ENCODE measurements at regions not wholly inside any gene's neighbourhood (a gene's known extent, or its start where the extent isn't known, plus 50 kb on each side); places are given as distances from the start of the nearest gene placed in this dataset.

DNA sequence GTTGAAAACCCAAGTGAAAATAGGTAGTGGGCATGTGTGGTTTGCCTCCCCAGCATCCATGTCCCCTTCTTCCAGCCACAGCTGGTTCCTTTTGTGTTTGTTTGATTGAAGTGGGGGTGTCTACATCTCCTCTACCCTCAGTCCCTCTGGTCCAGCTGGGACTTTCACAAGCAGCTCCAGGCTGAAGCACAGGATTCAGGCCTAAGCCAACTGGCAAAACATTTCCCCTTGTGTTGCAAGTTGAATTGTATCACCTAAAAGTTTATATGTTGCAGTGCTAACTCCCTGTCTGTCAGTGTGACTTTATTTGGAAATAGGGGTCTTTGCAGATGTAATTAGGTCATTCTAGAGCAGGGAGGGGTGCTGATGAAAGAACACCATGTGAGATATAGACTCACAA lies 205.9 kb upstream of the ASIC2 start:
- H2BK5ac ChIP-seq (ENCODE audit: low read depth, low read length, poor library complexity, severe bottlenecking): no peak overlapping the region
- no peak overlapping the region for H4K8ac ChIP-seq (ENCODE audit: low read depth in 2 of 2, low read length in 2 of 2)
- ChIA-PET POLR2A (ENCODE audit: unreplicated experiment) (no interaction called here), CTCF (no interaction called here)
- no peaks in the 10 kb centered on the region for H3K27me3 ChIP-seq (ENCODE audit: control insufficient read depth, insufficient read depth, low read length)
- H3K9ac ChIP-seq (ENCODE audit: low read depth, low read length): no peak overlapping the region
- BruUV-seq (replicated peaks): no TSS peak
- H3K14ac ChIP-seq (replicated peaks; ENCODE audit: low read depth, low read length): no peak overlapping the region
- intact Hi-C loops (cut with micrococcal nuclease) (no loop called here), in situ Hi-C loops (cut with MboI; ENCODE audit: low sequenced_read_pairs) (no loop called here), dilution Hi-C loops (cut with HindIII; ENCODE audit: low sequenced_read_pairs, unreplicated experiment) (no loop called here)
- H3K4me1 ChIP-seq (ENCODE audit: control insufficient read depth, insufficient read depth, low read length): no peaks in the 10 kb centered on the region
- no peak overlapping the region for H3K4me2 ChIP-seq (ENCODE audit: low read depth, low read length)
- no peak overlapping the region for H2BK120ac ChIP-seq (ENCODE audit: low read depth, low read length)
- no peak overlapping the region for H3K4ac ChIP-seq (ENCODE audit: low read depth, low read length)
- H3K36me3 ChIP-seq (ENCODE audit: control insufficient read depth, insufficient read depth, low read length): no peaks in the 10 kb centered on the region
- H2BK20ac ChIP-seq (ENCODE audit: low read depth, low read length): no peak overlapping the region
- no peak overlapping the region for H2AFZ ChIP-seq (replicated peaks; ENCODE audit: low read length, poor library complexity)
- H2BK15ac ChIP-seq (ENCODE audit: low read depth, low read length): no peak overlapping the region
- no peak overlapping the region for H3K56ac ChIP-seq (ENCODE audit: extremely low read depth, insufficient read depth, low read length)
- no peaks in the 10 kb centered on the region for H3K9me1 ChIP-seq (ENCODE audit: insufficient read depth, low read length)
- no peak for ATAC-seq (ENCODE audit: low read depth)
- H3K9me3 ChIP-seq (ENCODE audit: control insufficient read depth, insufficient read depth, low read length): no peaks in the 10 kb centered on the region; the same call in 1 of the 2 replicates
- no peak overlapping the region for H3K27ac ChIP-seq (ENCODE audit: insufficient read depth, low read length)
- TF ChIP-seq CHD1 (IDR thresholded peaks at IDR 0.05; ENCODE audit: low read depth, low read length) (no peak), RCOR1 (IDR thresholded peaks at IDR 0.05; ENCODE audit: insufficient replicate concordance, low read length) (no peak), CTCF (conservative IDR thresholded peaks at IDR 0.05; ENCODE audit: low read depth, low read length) (no peak), MXI1 (IDR thresholded peaks at IDR 0.05; ENCODE audit: borderline replicate concordance, low read depth, low read length) (no peak), MAFK (IDR thresholded peaks at IDR 0.05; ENCODE audit: low read depth, low read length) (no peak), BHLHE40 (IDR thresholded peaks at IDR 0.05; ENCODE audit: low read depth, low read length) (no peak), SMC3 (IDR thresholded peaks at IDR 0.05; ENCODE audit: low read depth, low read length) (no peak), RFX5 (IDR thresholded peaks at IDR 0.05; ENCODE audit: low read depth, low read length) (no peak), FOS (IDR thresholded peaks at IDR 0.05; ENCODE audit: low read depth, low read length) (no peak), MAZ (IDR thresholded peaks at IDR 0.05; ENCODE audit: borderline replicate concordance, low read depth, low read length) (no peak), NFE2L2 (IDR thresholded peaks at IDR 0.05; ENCODE audit: low read depth, low read length) (no peak), CEBPB (IDR thresholded peaks at IDR 0.05; ENCODE audit: low read depth, low read length) (no peak), POLR2A (IDR thresholded peaks at IDR 0.05; ENCODE audit: low read depth, low read length) (no peak), RAD21 (IDR thresholded peaks at IDR 0.05; ENCODE audit: low read length) (no peak)
- TF ChIP-seq, protein P1, sequence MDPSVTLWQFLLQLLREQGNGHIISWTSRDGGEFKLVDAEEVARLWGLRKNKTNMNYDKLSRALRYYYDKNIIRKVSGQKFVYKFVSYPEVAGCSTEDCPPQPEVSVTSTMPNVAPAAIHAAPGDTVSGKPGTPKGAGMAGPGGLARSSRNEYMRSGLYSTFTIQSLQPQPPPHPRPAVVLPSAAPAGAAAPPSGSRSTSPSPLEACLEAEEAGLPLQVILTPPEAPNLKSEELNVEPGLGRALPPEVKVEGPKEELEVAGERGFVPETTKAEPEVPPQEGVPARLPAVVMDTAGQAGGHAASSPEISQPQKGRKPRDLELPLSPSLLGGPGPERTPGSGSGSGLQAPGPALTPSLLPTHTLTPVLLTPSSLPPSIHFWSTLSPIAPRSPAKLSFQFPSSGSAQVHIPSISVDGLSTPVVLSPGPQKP (IDR thresholded peaks at IDR 0.05; ENCODE audit: borderline replicate concordance, low read depth, low read length): no peak
- TF ChIP-seq, protein P2, sequence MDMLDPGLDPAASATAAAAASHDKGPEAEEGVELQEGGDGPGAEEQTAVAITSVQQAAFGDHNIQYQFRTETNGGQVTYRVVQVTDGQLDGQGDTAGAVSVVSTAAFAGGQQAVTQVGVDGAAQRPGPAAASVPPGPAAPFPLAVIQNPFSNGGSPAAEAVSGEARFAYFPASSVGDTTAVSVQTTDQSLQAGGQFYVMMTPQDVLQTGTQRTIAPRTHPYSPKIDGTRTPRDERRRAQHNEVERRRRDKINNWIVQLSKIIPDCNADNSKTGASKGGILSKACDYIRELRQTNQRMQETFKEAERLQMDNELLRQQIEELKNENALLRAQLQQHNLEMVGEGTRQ (IDR thresholded peaks at IDR 0.05; ENCODE audit: low read depth, low read length): no peak
- H4K91ac ChIP-seq (ENCODE audit: insufficient read depth, low read depth, low read length): no peak overlapping the region
- no peaks in the 10 kb centered on the region for H4K20me1 ChIP-seq (ENCODE audit: insufficient read depth, low read length)
- no peak overlapping the region for H2AK5ac ChIP-seq (ENCODE audit: low read depth, low read length)
- no peak overlapping the region for H2AK9ac ChIP-seq (replicated peaks; ENCODE audit: low read depth, low read length, poor library complexity)
- H3K4me3 ChIP-seq (ENCODE audit: insufficient read depth, low read depth, low read length): no peak overlapping the region
- H3K23ac ChIP-seq (ENCODE audit: low read depth, low read length): no peak overlapping the region
- H3K18ac ChIP-seq (ENCODE audit: low read depth, low read length): no peak overlapping the region
- no peak for DNase-seq
- H3K79me1 ChIP-seq (ENCODE audit: low read depth in 1 of 2, low read length in 2 of 2): no peaks in the 10 kb centered on the region
- no peak overlapping the region for H4K5ac ChIP-seq (ENCODE audit: low read depth, low read length)

Data from IMR-90 (cell line).